GM12865 (cell line): ENCODE measurements at regions not wholly inside any gene's neighbourhood (a gene's known extent, or its start where the extent isn't known, plus 50 kb on each side); places are given as distances from the start of the nearest gene placed in this dataset.
A peak's percentile ranks its signal among the peaks of the same experiment; 100 is the strongest.

Experiments used
- DNase-seq: peaks from one replicate; pipeline ENCODE4 v3.0.0; 2010; ENCODE audit warnings: low read depth
- H3K4me3 ChIP-seq: 2 replicates; pipeline ENCODE4 v1.5.1; 2011; ENCODE audit warnings: mild to moderate bottlenecking, low read depth, low read length, control low read depth
- CTCF ChIP-seq: IDR thresholded peaks from 2 replicates; pipeline ENCODE4 v1.5.1; 2011; ENCODE audit warnings: low read length, control low read depth, low read depth, inconsistent platforms; ENCODE audit not compliant: insufficient read depth; ENCODE audit errors: missing control alignments

- TF ChIP-seq CTCF: no peak
- no peak overlapping the region for H3K4me3 ChIP-seq
- DNase-seq: no peak
Observed at GRCh38 chr9:82104252-82104651, 115.7 kb downstream of the SPATA31D1 start.

- no peak for TF ChIP-seq CTCF
- DNase-seq: peak; percentile 3
- no peak overlapping the region for H3K4me3 ChIP-seq
Observed at GRCh38 chr9:82105729-82106128, 117.2 kb downstream of the SPATA31D1 start.

GRCh38 chr9:82106536-82106935, 118.0 kb downstream of the SPATA31D1 start:
- H3K4me3 ChIP-seq: no peak overlapping the region
- TF ChIP-seq CTCF: no peak
- no peak for DNase-seq

- no peak for TF ChIP-seq CTCF
- no peak overlapping the region for H3K4me3 ChIP-seq
- DNase-seq: no peak
Observed at GRCh38 chr9:82108474-82108873, 119.9 kb downstream of the SPATA31D1 start.

GRCh38 chr9:82108941-82109340, 120.4 kb downstream of the SPATA31D1 start:
- TF ChIP-seq CTCF: no peak
- H3K4me3 ChIP-seq: no peak overlapping the region
- DNase-seq: no peak

- DNase-seq: no peak
- TF ChIP-seq CTCF: no peak
- H3K4me3 ChIP-seq: no peak overlapping the region
Observed at GRCh38 chr9:82109626-82110025, 121.1 kb downstream of the SPATA31D1 start.

- no peak for DNase-seq
- no peak for TF ChIP-seq CTCF
- no peak overlapping the region for H3K4me3 ChIP-seq
Observed at GRCh38 chr9:82110881-82111280, 122.3 kb downstream of the SPATA31D1 start.
